ENCODE measurements at regions not wholly inside any gene's neighbourhood (a gene's known extent, or its start where the extent isn't known, plus 50 kb on each side); places are given as distances from the start of the nearest gene placed in this dataset.

- no peak overlapping the region for H3K27ac Mint-ChIP-seq
- DNase-seq: peak; percentile 51
Measured at GRCh38 chr5:18010053-18010452, 375.8 kb downstream of the TAF11L14 start.

GRCh38 chr5:18018472-18018871 is 384.2 kb downstream of the TAF11L14 start:
- H3K27ac ChIP-seq (ENCODE audit: low read depth, low read length): no peak overlapping the region
- H3K36me3 Mint-ChIP-seq (ENCODE audit: low read depth): no peaks in the 10 kb centered on the region
- no peaks in the 10 kb centered on the region for H3K4me1 Mint-ChIP-seq
- no peak overlapping the region for H3K4me3 ChIP-seq (ENCODE audit: low read length)
- H3K27ac Mint-ChIP-seq: no peak overlapping the region
- no peak overlapping the region for H3K9ac ChIP-seq (ENCODE audit: extremely low read depth, low read length, poor library complexity, severe bottlenecking)
- no peaks in the 10 kb centered on the region for H3K4me1 ChIP-seq (ENCODE audit: control insufficient read depth, insufficient read depth, low read length)
- H3K9me3 Mint-ChIP-seq: no peaks in the 10 kb centered on the region
- peaks cover 7% of the 10 kb centered on the region for H3K27me3 ChIP-seq (ENCODE audit: control insufficient read depth, insufficient read depth, low read length, poor library complexity, severe bottlenecking)
- peaks cover 7% of the 10 kb centered on the region for H3K27me3 Mint-ChIP-seq (ENCODE audit: insufficient read depth)
- H3K9me3 ChIP-seq (ENCODE audit: control insufficient read depth, low read length): no peaks in the 10 kb centered on the region
- TF ChIP-seq, protein P1, sequence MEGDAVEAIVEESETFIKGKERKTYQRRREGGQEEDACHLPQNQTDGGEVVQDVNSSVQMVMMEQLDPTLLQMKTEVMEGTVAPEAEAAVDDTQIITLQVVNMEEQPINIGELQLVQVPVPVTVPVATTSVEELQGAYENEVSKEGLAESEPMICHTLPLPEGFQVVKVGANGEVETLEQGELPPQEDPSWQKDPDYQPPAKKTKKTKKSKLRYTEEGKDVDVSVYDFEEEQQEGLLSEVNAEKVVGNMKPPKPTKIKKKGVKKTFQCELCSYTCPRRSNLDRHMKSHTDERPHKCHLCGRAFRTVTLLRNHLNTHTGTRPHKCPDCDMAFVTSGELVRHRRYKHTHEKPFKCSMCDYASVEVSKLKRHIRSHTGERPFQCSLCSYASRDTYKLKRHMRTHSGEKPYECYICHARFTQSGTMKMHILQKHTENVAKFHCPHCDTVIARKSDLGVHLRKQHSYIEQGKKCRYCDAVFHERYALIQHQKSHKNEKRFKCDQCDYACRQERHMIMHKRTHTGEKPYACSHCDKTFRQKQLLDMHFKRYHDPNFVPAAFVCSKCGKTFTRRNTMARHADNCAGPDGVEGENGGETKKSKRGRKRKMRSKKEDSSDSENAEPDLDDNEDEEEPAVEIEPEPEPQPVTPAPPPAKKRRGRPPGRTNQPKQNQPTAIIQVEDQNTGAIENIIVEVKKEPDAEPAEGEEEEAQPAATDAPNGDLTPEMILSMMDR (conservative IDR thresholded peaks at IDR 0.05): no peak
- H3K4me3 Mint-ChIP-seq: no peak overlapping the region
- DNase-seq: no peak
- 73 to 95% methylated on average over 2 of the region's 2 CpGs for WGBS, 2 experiments (ENCODE audit: insufficient coverage in 1 of 2, insufficient read length in 1 of 2)
- no peaks in the 10 kb centered on the region for H3K36me3 ChIP-seq (ENCODE audit: control insufficient read depth, insufficient read depth, low read length)

More at GRCh38 chr5:18010053-18010452, 375.8 kb downstream of the TAF11L14 start:
- no peaks in the 10 kb centered on the region for H3K9me3 Mint-ChIP-seq
- H3K27ac ChIP-seq (ENCODE audit: low read depth, low read length): no peak overlapping the region
- no peaks in the 10 kb centered on the region for H3K27me3 ChIP-seq (ENCODE audit: control insufficient read depth, insufficient read depth, low read length, poor library complexity, severe bottlenecking)
- H3K4me1 ChIP-seq (ENCODE audit: control insufficient read depth, insufficient read depth, low read length): no peaks in the 10 kb centered on the region
- no peak overlapping the region for H3K4me3 ChIP-seq (ENCODE audit: low read length)
- H3K27me3 Mint-ChIP-seq (ENCODE audit: insufficient read depth): no peaks in the 10 kb centered on the region
- H3K4me3 Mint-ChIP-seq: no peak overlapping the region
- no peak overlapping the region for H3K9ac ChIP-seq (ENCODE audit: extremely low read depth, low read length, poor library complexity, severe bottlenecking)
- no peaks in the 10 kb centered on the region for H3K36me3 ChIP-seq (ENCODE audit: control insufficient read depth, insufficient read depth, low read length)
- no peaks in the 10 kb centered on the region for H3K9me3 ChIP-seq (ENCODE audit: control insufficient read depth, low read length)
- 67 to 77% methylated on average over 1 to 2 of the region's 2 CpGs for WGBS, 2 experiments (ENCODE audit: insufficient coverage in 1 of 2, insufficient read length in 1 of 2)
- no peaks in the 10 kb centered on the region for H3K4me1 Mint-ChIP-seq
- H3K36me3 Mint-ChIP-seq (ENCODE audit: low read depth): no peaks in the 10 kb centered on the region
- TF ChIP-seq, protein P1 (conservative IDR thresholded peaks at IDR 0.05): peak; percentile 62

GRCh38 chr5:18023275-18023674 is 389.0 kb downstream of the TAF11L14 start:
- DNase-seq: no peak
- H3K27me3 Mint-ChIP-seq (ENCODE audit: insufficient read depth): peaks cover 7% of the 10 kb centered on the region
- H3K4me1 ChIP-seq (ENCODE audit: control insufficient read depth, insufficient read depth, low read length): no peaks in the 10 kb centered on the region
- TF ChIP-seq, protein P1 (conservative IDR thresholded peaks at IDR 0.05): no peak
- H3K4me3 ChIP-seq (ENCODE audit: low read length): no peak overlapping the region
- no peak overlapping the region for H3K9ac ChIP-seq (ENCODE audit: extremely low read depth, low read length, poor library complexity, severe bottlenecking)
- H3K36me3 ChIP-seq (ENCODE audit: control insufficient read depth, insufficient read depth, low read length): no peaks in the 10 kb centered on the region
- H3K27ac Mint-ChIP-seq: no peak overlapping the region
- WGBS, 2 experiments (ENCODE audit: insufficient coverage in 1 of 2, insufficient read length in 1 of 2): 95% methylated on average over 2 of the region's 2 CpGs; no CpG with 5 or more reads in 1 of the 2 experiments
- H3K4me3 Mint-ChIP-seq: no peak overlapping the region
- H3K36me3 Mint-ChIP-seq (ENCODE audit: low read depth): no peaks in the 10 kb centered on the region
- no peaks in the 10 kb centered on the region for H3K9me3 ChIP-seq (ENCODE audit: control insufficient read depth, low read length)
- H3K9me3 Mint-ChIP-seq: no peaks in the 10 kb centered on the region
- no peaks in the 10 kb centered on the region for H3K4me1 Mint-ChIP-seq
- no peak overlapping the region for H3K27ac ChIP-seq (ENCODE audit: low read depth, low read length)
- peaks cover 7% of the 10 kb centered on the region for H3K27me3 ChIP-seq (ENCODE audit: control insufficient read depth, insufficient read depth, low read length, poor library complexity, severe bottlenecking)

All from endodermal cell (in vitro differentiated cells).